Adrenal gland (tissue), 5 donors: ENCODE measurements at regions not wholly inside any gene's neighbourhood (a gene's known extent, or its start where the extent isn't known, plus 50 kb on each side); places are given as distances from the start of the nearest gene placed in this dataset.

Experiments used
- CTCF ChIP-seq, 6 experiments: fragments of 450-650 bp in 4 of 6; fragments of 200-600 bp in 2 of 6; sonication (generic) in 1 of 6; IDR thresholded peaks; 1 replicate in 5 of 6; 2 replicates in 1 of 6; pipeline versions ENCODE4 v1.5.1 to v1.8.0; 2016 to 2021; ENCODE audit warnings: antibody characterized with exemption in 6 of 6, mild to moderate bottlenecking in 2 of 6, moderate library complexity in 1 of 6
- POLR2A ChIP-seq, 2 donors: fragments of 450-650 bp; IDR thresholded peaks; one replicate each; pipeline ENCODE4 v1.6.1; 2017; ENCODE audit warnings: antibody characterized with exemption in 2 of 2, mild to moderate bottlenecking in 2 of 2, moderate library complexity in 1 of 2
- donor health status: DM: no; HTN: no; CAD: no.

GRCh38 chr10:36764823-36765222 is 360.6 kb upstream of the ANKRD30A start:
- TF ChIP-seq CTCF (IDR thresholded peaks at IDR 0.05) (no peak), POLR2A (IDR thresholded peaks at IDR 0.05) (no peak)
